ENCODE measurements at regions not wholly inside any gene's neighbourhood (a gene's known extent, or its start where the extent isn't known, plus 50 kb on each side); places are given as distances from the start of the nearest gene placed in this dataset.
A peak's percentile ranks its signal among the peaks of the same experiment; 100 is the strongest.

GRCh38 chr2:81355436-81355835 lies 1050.9 kb upstream of the LRRTM1 start:
- TF ChIP-seq CTCF (IDR thresholded peaks at IDR 0.05) = no peak

GRCh38 chr2:81334046-81334445 lies 1029.5 kb upstream of the LRRTM1 start:
- TF ChIP-seq CTCF (IDR thresholded peaks at IDR 0.05) = no peak

- TF ChIP-seq CTCF (IDR thresholded peaks at IDR 0.05) = no peak
These were observed 1024.4 kb upstream of the LRRTM1 start for GRCh38 chr2:81328968-81329367.

GRCh38 chr2:81327911-81328310 lies 1023.4 kb upstream of the LRRTM1 start:
- TF ChIP-seq CTCF (IDR thresholded peaks at IDR 0.05) = no peak

GRCh38 chr2:81324046-81324445 lies 1019.5 kb upstream of the LRRTM1 start:
- peak; percentile 63 for TF ChIP-seq CTCF (IDR thresholded peaks at IDR 0.05)

- TF ChIP-seq CTCF (IDR thresholded peaks at IDR 0.05) = no peak
These were observed 999.7 kb upstream of the LRRTM1 start for GRCh38 chr2:81304154-81304830.

GRCh38 chr2:81303321-81303720 lies 998.8 kb upstream of the LRRTM1 start:
- TF ChIP-seq CTCF (IDR thresholded peaks at IDR 0.05) = no peak

GRCh38 chr2:81299841-81300240 lies 995.3 kb upstream of the LRRTM1 start:
- TF ChIP-seq CTCF (IDR thresholded peaks at IDR 0.05) = no peak
